Left lung (tissue), 4 donors: ENCODE measurements at regions not wholly inside any gene's neighbourhood (a gene's known extent, or its start where the extent isn't known, plus 50 kb on each side); places are given as distances from the start of the nearest gene placed in this dataset.

Experiments
- ATAC-seq: fragments of 200-7000 bp; cut with Tn5 transposase; one replicate; pipeline ENCODE4 v1.9.1; 2020; ENCODE audit warnings: moderate library complexity
- DNase-seq, 4 donors: peaks; one replicate each; pipeline ENCODE4 v3.0.0-alpha.2; 2013 to 2020
- H3K27ac ChIP-seq, 2 donors: fragments of 200-600 bp; sonication (generic) in 1 of 2; one replicate each; pipeline versions ENCODE4 v1.5.0 to v1.8.0; 2020 to 2021
- H3K27me3 ChIP-seq, 2 donors: fragments of 200-600 bp; sonication (generic) in 1 of 2; one replicate each; pipeline versions ENCODE4 v1.5.0 to v1.8.0; 2020 to 2021
- H3K36me3 ChIP-seq, 2 donors: fragments of 200-600 bp; sonication (generic) in 1 of 2; one replicate each; pipeline versions ENCODE4 v1.5.0 to v1.8.0; 2020 to 2021
- H3K4me1 ChIP-seq, 2 donors: fragments of 200-600 bp; one replicate each; pipeline ENCODE4 v1.8.0; 2021
- H3K4me3 ChIP-seq, 2 donors: fragments of 200-600 bp; sonication (generic) in 1 of 2; one replicate each; pipeline versions ENCODE4 v1.5.0 to v1.8.0; 2020 to 2021; ENCODE audit warnings: mild to moderate bottlenecking in 1 of 2
- H3K9me3 ChIP-seq, 2 donors: fragments of 200-600 bp; sonication (generic) in 1 of 2; one replicate each; pipeline versions ENCODE4 v1.5.0 to v1.8.0; 2020 to 2021
- intact Hi-C, 2 donors: fragments of 100-400 bp; cut with DNase I; formaldehyde crosslinking; loops; one replicate each; pipeline versions ENCODE4 v1.11.2 to v1.14.2; 2022
- TF ChIP-seq, protein P1 (sequence below), 2 donors: fragments of 200-600 bp; sonication (generic) in 1 of 2; IDR thresholded peaks; one replicate each; pipeline versions ENCODE4 v1.5.0 to v1.8.0; 2021; ENCODE audit warnings: antibody characterized with exemption in 2 of 2
- donor health status: DM: no; HTN: yes; CAD: no.
- donor health status: DM: no; HTN: no; CAD: no.

DNA sequence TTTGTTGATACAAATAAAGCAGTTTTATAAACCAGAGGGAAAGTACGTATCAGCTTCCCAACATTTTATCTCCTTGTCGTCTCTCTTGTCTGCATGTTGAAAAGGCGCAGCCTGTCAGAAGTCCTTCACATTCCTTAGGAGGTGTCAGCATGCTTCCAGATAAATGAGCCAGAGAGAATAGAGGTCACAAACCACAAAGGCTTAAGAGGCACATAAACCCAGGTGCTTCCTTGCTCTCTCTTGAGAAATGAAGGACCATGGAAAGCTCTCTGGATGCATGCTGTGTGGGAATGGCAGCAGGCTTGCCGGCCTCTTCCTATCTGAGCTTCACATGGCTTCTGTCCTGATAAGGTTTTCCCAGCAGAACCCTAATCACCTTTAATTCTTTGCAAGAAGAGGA, 448.5 kb downstream of the XPNPEP1 start:
- no peak overlapping the region for H3K27ac ChIP-seq
- intact Hi-C loops = no loop called here
- no peaks in the 10 kb centered on the region for H3K9me3 ChIP-seq
- no peaks in the 10 kb centered on the region for H3K27me3 ChIP-seq
- ATAC-seq = no peak
- TF ChIP-seq, protein P1, sequence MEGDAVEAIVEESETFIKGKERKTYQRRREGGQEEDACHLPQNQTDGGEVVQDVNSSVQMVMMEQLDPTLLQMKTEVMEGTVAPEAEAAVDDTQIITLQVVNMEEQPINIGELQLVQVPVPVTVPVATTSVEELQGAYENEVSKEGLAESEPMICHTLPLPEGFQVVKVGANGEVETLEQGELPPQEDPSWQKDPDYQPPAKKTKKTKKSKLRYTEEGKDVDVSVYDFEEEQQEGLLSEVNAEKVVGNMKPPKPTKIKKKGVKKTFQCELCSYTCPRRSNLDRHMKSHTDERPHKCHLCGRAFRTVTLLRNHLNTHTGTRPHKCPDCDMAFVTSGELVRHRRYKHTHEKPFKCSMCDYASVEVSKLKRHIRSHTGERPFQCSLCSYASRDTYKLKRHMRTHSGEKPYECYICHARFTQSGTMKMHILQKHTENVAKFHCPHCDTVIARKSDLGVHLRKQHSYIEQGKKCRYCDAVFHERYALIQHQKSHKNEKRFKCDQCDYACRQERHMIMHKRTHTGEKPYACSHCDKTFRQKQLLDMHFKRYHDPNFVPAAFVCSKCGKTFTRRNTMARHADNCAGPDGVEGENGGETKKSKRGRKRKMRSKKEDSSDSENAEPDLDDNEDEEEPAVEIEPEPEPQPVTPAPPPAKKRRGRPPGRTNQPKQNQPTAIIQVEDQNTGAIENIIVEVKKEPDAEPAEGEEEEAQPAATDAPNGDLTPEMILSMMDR (IDR thresholded peaks at IDR 0.05) = no peak
- no peak overlapping the region for H3K4me3 ChIP-seq
- DNase-seq = no peak
- no peaks in the 10 kb centered on the region for H3K36me3 ChIP-seq
- no peaks in the 10 kb centered on the region for H3K4me1 ChIP-seq

- DNase-seq = no peak
- Histone ChIP-seq H3K4me1 (no peaks in the 10 kb centered on the region), H3K27ac (no peak overlapping the region), H3K4me3 (no peak overlapping the region), H3K27me3 (no peaks in the 10 kb centered on the region), H3K36me3 (no peaks in the 10 kb centered on the region), H3K9me3 (no peaks in the 10 kb centered on the region)
- intact Hi-C loops = no loop called here
- no peak for ATAC-seq
- TF ChIP-seq, protein P1 (IDR thresholded peaks at IDR 0.05) = no peak
Measured at GRCh38 chr10:109474261-109474660, 449.1 kb downstream of the XPNPEP1 start.

DNA sequence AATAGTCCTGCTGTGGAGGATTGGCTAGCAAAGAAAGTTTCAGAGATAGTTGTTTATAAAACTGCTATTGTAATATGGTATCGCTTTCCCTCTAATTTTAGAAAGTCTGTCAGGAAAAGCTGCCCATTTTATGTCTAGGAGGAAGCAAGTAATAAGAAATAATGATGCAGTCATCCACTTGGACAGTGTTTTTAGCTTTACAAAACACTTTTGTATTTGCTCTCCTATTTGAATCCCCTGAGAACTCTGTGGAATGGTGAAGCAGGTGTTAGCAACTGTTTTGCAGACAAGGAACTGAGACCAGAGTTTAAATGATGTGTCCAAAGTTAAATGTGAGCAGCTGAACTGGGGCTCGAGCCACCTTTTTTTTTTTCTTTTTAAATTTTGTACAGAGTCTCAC, 455.8 kb downstream of the XPNPEP1 start:
- Histone ChIP-seq H3K9me3 (no peaks in the 10 kb centered on the region), H3K36me3 (no peaks in the 10 kb centered on the region), H3K27ac (no peak overlapping the region), H3K4me1 (no peaks in the 10 kb centered on the region), H3K4me3 (no peak overlapping the region), H3K27me3 (no peaks in the 10 kb centered on the region)
- ATAC-seq = no peak
- TF ChIP-seq, protein P1 (IDR thresholded peaks at IDR 0.05) = no peak
- intact Hi-C loops = no loop called here
- no peak for DNase-seq

DNA sequence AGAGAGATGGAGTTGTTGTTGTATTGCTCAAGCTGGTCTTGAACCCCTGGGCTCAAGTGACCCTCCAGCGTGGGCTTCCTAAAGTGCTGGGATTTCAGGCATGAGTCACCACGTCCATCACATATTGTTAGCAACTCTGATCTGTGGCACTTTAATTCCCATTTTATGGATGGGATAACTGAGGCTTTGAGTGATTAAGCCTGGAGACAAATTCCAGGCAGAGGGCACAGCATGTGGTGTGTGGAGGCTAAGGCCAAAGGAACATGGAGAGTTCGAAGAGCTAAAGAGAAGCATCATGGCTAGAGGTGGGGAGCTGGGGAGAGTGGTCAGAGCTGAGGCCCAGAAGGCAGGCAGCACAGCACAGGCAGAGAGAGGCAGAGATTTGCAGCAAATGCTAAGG, 458.4 kb downstream of the XPNPEP1 start:
- H3K4me3 ChIP-seq = no peak overlapping the region
- no peak overlapping the region for H3K27ac ChIP-seq
- DNase-seq (no peak), ATAC-seq (no peak)
- no peaks in the 10 kb centered on the region for H3K9me3 ChIP-seq
- no peaks in the 10 kb centered on the region for H3K36me3 ChIP-seq
- intact Hi-C loops = no loop called here
- TF ChIP-seq, protein P1 (IDR thresholded peaks at IDR 0.05) = no peak
- no peaks in the 10 kb centered on the region for H3K4me1 ChIP-seq
- H3K27me3 ChIP-seq = no peaks in the 10 kb centered on the region

GRCh38 chr10:109457302-109457638, 466.0 kb downstream of the XPNPEP1 start:
- TF ChIP-seq, protein P1 (IDR thresholded peaks at IDR 0.05) = no peak
- Histone ChIP-seq H3K4me3 (no peak overlapping the region), H3K27me3 (peaks cover 20 to 39% of the 10 kb centered on the region in 2 donors), H3K36me3 (no peaks in the 10 kb centered on the region), H3K9me3 (no peaks in the 10 kb centered on the region), H3K27ac (no peak overlapping the region), H3K4me1 (no peaks in the 10 kb centered on the region)
- no peak for ATAC-seq
- no peak for DNase-seq
- intact Hi-C loops = no loop called here
